Left lung (tissue), 4 donors: ENCODE measurements at regions not wholly inside any gene's neighbourhood (a gene's known extent, or its start where the extent isn't known, plus 50 kb on each side); places are given as distances from the start of the nearest gene placed in this dataset.
"Not testable (repeated sequence)": the region's sequence is repeated elsewhere in the genome, so short reads cannot be mapped to it uniquely, and the experiment has no call there.

Experiments
- ATAC-seq: fragments of 200-7000 bp; cut with Tn5 transposase; one replicate; pipeline ENCODE4 v1.9.1; 2020; ENCODE audit warnings: moderate library complexity
- DNase-seq, 4 donors: peaks; one replicate each; pipeline ENCODE4 v3.0.0-alpha.2; 2013 to 2020
- H3K27ac ChIP-seq, 2 donors: fragments of 200-600 bp; sonication (generic) in 1 of 2; one replicate each; pipeline versions ENCODE4 v1.5.0 to v1.8.0; 2020 to 2021
- H3K27me3 ChIP-seq, 2 donors: fragments of 200-600 bp; sonication (generic) in 1 of 2; one replicate each; pipeline versions ENCODE4 v1.5.0 to v1.8.0; 2020 to 2021
- H3K36me3 ChIP-seq, 2 donors: fragments of 200-600 bp; sonication (generic) in 1 of 2; one replicate each; pipeline versions ENCODE4 v1.5.0 to v1.8.0; 2020 to 2021
- H3K4me1 ChIP-seq, 2 donors: fragments of 200-600 bp; one replicate each; pipeline ENCODE4 v1.8.0; 2021
- H3K4me3 ChIP-seq, 2 donors: fragments of 200-600 bp; sonication (generic) in 1 of 2; one replicate each; pipeline versions ENCODE4 v1.5.0 to v1.8.0; 2020 to 2021; ENCODE audit warnings: mild to moderate bottlenecking in 1 of 2
- H3K9me3 ChIP-seq, 2 donors: fragments of 200-600 bp; sonication (generic) in 1 of 2; one replicate each; pipeline versions ENCODE4 v1.5.0 to v1.8.0; 2020 to 2021
- CTCF ChIP-seq, 2 donors: fragments of 200-600 bp; sonication (generic) in 1 of 2; IDR thresholded peaks; one replicate each; pipeline versions ENCODE4 v1.5.0 to v1.8.0; 2021; ENCODE audit warnings: antibody characterized with exemption in 2 of 2
- intact Hi-C, 2 donors: fragments of 100-400 bp; cut with DNase I; formaldehyde crosslinking; loops; one replicate each; pipeline versions ENCODE4 v1.11.2 to v1.14.2; 2022
- donor health status: DM: no; HTN: yes; CAD: no.
- donor health status: DM: no; HTN: no; CAD: no.

GRCh38 chr15:98083203-98083910 lies 122.9 kb downstream of the ARRDC4 start:
- DNase-seq (no peak), ATAC-seq (no peak)
- H3K4me1 ChIP-seq = no peaks in the 10 kb centered on the region
- H3K27me3 ChIP-seq = no peaks in the 10 kb centered on the region
- no peak for TF ChIP-seq CTCF (IDR thresholded peaks at IDR 0.05)
- H3K4me3 ChIP-seq = no peak overlapping the region
- no peaks in the 10 kb centered on the region for H3K36me3 ChIP-seq
- H3K9me3 ChIP-seq = peaks cover 0 to 7% of the 10 kb centered on the region in 2 donors
- intact Hi-C loops = loop anchor here (5.0 to 10.0 kb wide), 2 partner anchors 176 to 179 kb away; no protein-coding TSS in a partner anchor
- H3K27ac ChIP-seq = no peak overlapping the region

- Histone ChIP-seq H3K4me3 (no peak overlapping the region), H3K36me3 (no peaks in the 10 kb centered on the region), H3K4me1 (no peaks in the 10 kb centered on the region), H3K27ac (no peak overlapping the region), H3K9me3 (peaks cover 0 to 7% of the 10 kb centered on the region in 2 donors), H3K27me3 (no peaks in the 10 kb centered on the region)
- peak; percentile 45 for ATAC-seq
- intact Hi-C loops = loop anchor here in 1 of 2 donors (10.0 kb wide), 1 partner anchor 180 kb away; no protein-coding TSS in a partner anchor
- peak in 2 of 4 donors; percentile 22 to 54 for DNase-seq
- peak; percentile 45 to 65 for TF ChIP-seq CTCF (IDR thresholded peaks at IDR 0.05)
Observed at GRCh38 chr15:98085003-98085639, 124.6 kb downstream of the ARRDC4 start.

GRCh38 chr15:98088307-98088945 lies 127.9 kb downstream of the ARRDC4 start:
- H3K4me3 ChIP-seq, DNase-seq, H3K9me3 ChIP-seq, H3K27ac ChIP-seq, H3K27me3 ChIP-seq, H3K36me3 ChIP-seq, H3K4me1 ChIP-seq: not testable (repeated sequence)
- intact Hi-C loops = loop anchor here in 1 of 2 donors (10.0 kb wide), 1 partner anchor 184 kb away; no protein-coding TSS in a partner anchor
- ATAC-seq = peak; percentile 100

GRCh38 chr15:98089352-98089751 lies 128.8 kb downstream of the ARRDC4 start:
- intact Hi-C loops = loop anchor here in 1 of 2 donors (10.0 kb wide), 1 partner anchor 185 kb away; no protein-coding TSS in a partner anchor
- not testable (repeated sequence) for H3K36me3 ChIP-seq, H3K27ac ChIP-seq, H3K27me3 ChIP-seq, H3K4me1 ChIP-seq, H3K4me3 ChIP-seq, H3K9me3 ChIP-seq, DNase-seq
- peak; percentile 45 for ATAC-seq

GRCh38 chr15:98097986-98098385 lies 137.5 kb downstream of the ARRDC4 start:
- H3K36me3 ChIP-seq, H3K9me3 ChIP-seq, DNase-seq, ATAC-seq, H3K4me1 ChIP-seq, H3K27ac ChIP-seq, H3K4me3 ChIP-seq, intact Hi-C loops, H3K27me3 ChIP-seq: not testable (repeated sequence)

- H3K36me3 ChIP-seq, intact Hi-C loops, ATAC-seq, H3K4me3 ChIP-seq, H3K27ac ChIP-seq, H3K27me3 ChIP-seq, H3K9me3 ChIP-seq, DNase-seq, H3K4me1 ChIP-seq: not testable (repeated sequence)
Observed at GRCh38 chr15:98100606-98101005, 140.1 kb downstream of the ARRDC4 start.

- Histone ChIP-seq H3K9me3 (peaks cover 0 to 4% of the 10 kb centered on the region in 2 donors), H3K27me3 (peaks cover 0 to 4% of the 10 kb centered on the region in 2 donors), H3K27ac (no peak overlapping the region), H3K4me1 (no peaks in the 10 kb centered on the region), H3K4me3 (no peak overlapping the region), H3K36me3 (no peaks in the 10 kb centered on the region)
- ATAC-seq = no peak
- no peak for DNase-seq
- intact Hi-C loops = no loop called here
- TF ChIP-seq CTCF (IDR thresholded peaks at IDR 0.05) = no peak
Observed at GRCh38 chr15:98103570-98103969, 143.1 kb downstream of the ARRDC4 start.

GRCh38 chr15:98104386-98105151 lies 144.1 kb downstream of the ARRDC4 start:
- H3K4me3 ChIP-seq, H3K27me3 ChIP-seq, H3K36me3 ChIP-seq, H3K4me1 ChIP-seq, ATAC-seq, intact Hi-C loops, H3K27ac ChIP-seq, H3K9me3 ChIP-seq: not testable (repeated sequence)
- peak in 1 of 4 donors; percentile 74 for DNase-seq

- peaks cover 0 to 11% of the 10 kb centered on the region in 2 donors for H3K27me3 ChIP-seq
- H3K27ac ChIP-seq, ATAC-seq, H3K36me3 ChIP-seq, H3K4me1 ChIP-seq, H3K9me3 ChIP-seq, intact Hi-C loops, H3K4me3 ChIP-seq, DNase-seq: not testable (repeated sequence)
Observed at GRCh38 chr15:98106615-98107194, 146.2 kb downstream of the ARRDC4 start.
